Thyroid gland (tissue), 4 donors: ENCODE measurements at regions not wholly inside any gene's neighbourhood (a gene's known extent, or its start where the extent isn't known, plus 50 kb on each side); places are given as distances from the start of the nearest gene placed in this dataset.

ENCODE experiments used
- CTCF ChIP-seq, 6 experiments: fragments of 200-600 bp in 3 of 6; fragments of 450-650 bp in 3 of 6; sonication (generic) in 3 of 6; IDR thresholded peaks; one replicate each; pipeline ENCODE4 v1.5.1; 2016 to 2019; ENCODE audit warnings: antibody characterized with exemption in 6 of 6, mild to moderate bottlenecking in 2 of 6, inconsistent platforms in 1 of 6, moderate library complexity in 1 of 6
- POLR2A ChIP-seq, 2 donors: fragments of 450-650 bp; IDR thresholded peaks; one replicate each; pipeline ENCODE4 v1.6.1; 2017; ENCODE audit warnings: antibody characterized with exemption in 2 of 2, mild to moderate bottlenecking in 2 of 2, moderate library complexity in 1 of 2

- TF ChIP-seq CTCF (IDR thresholded peaks at IDR 0.05) (no peak), POLR2A (IDR thresholded peaks at IDR 0.05) (no peak)
Measured at GRCh38 chr12:30144777-30145683, 361.3 kb upstream of the TMTC1 start.
